ENCODE measurements at regions not wholly inside any gene's neighbourhood (a gene's known extent, or its start where the extent isn't known, plus 50 kb on each side); places are given as distances from the start of the nearest gene placed in this dataset.
"Not testable (repeated sequence)": the region's sequence is repeated elsewhere in the genome, so short reads cannot be mapped to it uniquely, and the experiment has no call there.

DNA sequence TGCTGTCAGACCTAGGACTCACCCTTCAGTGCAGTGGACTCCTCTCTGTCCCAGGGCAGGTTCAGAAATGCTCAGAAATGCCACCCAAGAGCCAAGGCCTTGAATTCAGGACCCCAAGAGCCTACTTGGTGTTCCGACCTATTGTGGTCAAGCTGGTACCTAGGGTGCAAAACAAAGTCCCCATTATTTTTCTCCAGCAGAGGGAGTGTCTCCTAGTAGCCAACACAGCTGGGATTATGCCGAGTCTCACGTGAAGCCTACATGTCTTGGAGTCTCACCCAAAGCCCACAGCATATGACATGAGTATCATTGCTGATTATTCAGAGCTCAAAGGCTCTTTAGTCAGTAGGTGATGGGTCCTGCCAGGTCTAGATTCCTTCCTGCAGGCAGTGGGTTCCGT is 671.1 kb upstream of the SPRY2 start:
- Histone ChIP-seq H3K4me1 (ENCODE audit: insufficient read depth, poor library complexity, severe bottlenecking) (no peaks in the 10 kb centered on the region), H3K27me3 (ENCODE audit: insufficient read depth, poor library complexity, severe bottlenecking) (no peaks in the 10 kb centered on the region), H3K36me3 (ENCODE audit: low read depth) (no peaks in the 10 kb centered on the region), H3K4me3 (ENCODE audit: severe bottlenecking) (no peak overlapping the region), H3K9me3 (ENCODE audit: severe bottlenecking) (no peaks in the 10 kb centered on the region), H3K27ac (ENCODE audit: poor library complexity, severe bottlenecking) (no peak overlapping the region)
- TF ChIP-seq, protein P1, sequence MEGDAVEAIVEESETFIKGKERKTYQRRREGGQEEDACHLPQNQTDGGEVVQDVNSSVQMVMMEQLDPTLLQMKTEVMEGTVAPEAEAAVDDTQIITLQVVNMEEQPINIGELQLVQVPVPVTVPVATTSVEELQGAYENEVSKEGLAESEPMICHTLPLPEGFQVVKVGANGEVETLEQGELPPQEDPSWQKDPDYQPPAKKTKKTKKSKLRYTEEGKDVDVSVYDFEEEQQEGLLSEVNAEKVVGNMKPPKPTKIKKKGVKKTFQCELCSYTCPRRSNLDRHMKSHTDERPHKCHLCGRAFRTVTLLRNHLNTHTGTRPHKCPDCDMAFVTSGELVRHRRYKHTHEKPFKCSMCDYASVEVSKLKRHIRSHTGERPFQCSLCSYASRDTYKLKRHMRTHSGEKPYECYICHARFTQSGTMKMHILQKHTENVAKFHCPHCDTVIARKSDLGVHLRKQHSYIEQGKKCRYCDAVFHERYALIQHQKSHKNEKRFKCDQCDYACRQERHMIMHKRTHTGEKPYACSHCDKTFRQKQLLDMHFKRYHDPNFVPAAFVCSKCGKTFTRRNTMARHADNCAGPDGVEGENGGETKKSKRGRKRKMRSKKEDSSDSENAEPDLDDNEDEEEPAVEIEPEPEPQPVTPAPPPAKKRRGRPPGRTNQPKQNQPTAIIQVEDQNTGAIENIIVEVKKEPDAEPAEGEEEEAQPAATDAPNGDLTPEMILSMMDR (IDR thresholded peaks at IDR 0.05; ENCODE audit: poor library complexity, severe bottlenecking), result no peak
- DNase-seq (ENCODE audit: low spot score) (no peak), ATAC-seq (ENCODE audit: low read depth) (no peak)

- Histone ChIP-seq H3K4me3 (ENCODE audit: severe bottlenecking) (no peak overlapping the region), H3K27me3 (ENCODE audit: insufficient read depth, poor library complexity, severe bottlenecking) (no peaks in the 10 kb centered on the region), H3K36me3 (ENCODE audit: low read depth) (no peaks in the 10 kb centered on the region), H3K27ac (ENCODE audit: poor library complexity, severe bottlenecking) (no peak overlapping the region), H3K9me3 (ENCODE audit: severe bottlenecking) (no peaks in the 10 kb centered on the region), H3K4me1 (ENCODE audit: insufficient read depth, poor library complexity, severe bottlenecking) (no peaks in the 10 kb centered on the region)
- TF ChIP-seq, protein P1 (IDR thresholded peaks at IDR 0.05; ENCODE audit: poor library complexity, severe bottlenecking), result no peak
- no peak for DNase-seq (ENCODE audit: low spot score)
- no peak for ATAC-seq (ENCODE audit: low read depth)
Measured at GRCh38 chr13:81001828-81002385, 661.0 kb upstream of the SPRY2 start.

- H3K9me3 ChIP-seq (ENCODE audit: severe bottlenecking); H3K36me3 ChIP-seq (ENCODE audit: low read depth); H3K27me3 ChIP-seq (ENCODE audit: insufficient read depth, poor library complexity, severe bottlenecking); DNase-seq (ENCODE audit: low spot score); H3K27ac ChIP-seq (ENCODE audit: poor library complexity, severe bottlenecking); ATAC-seq (ENCODE audit: low read depth); H3K4me1 ChIP-seq (ENCODE audit: insufficient read depth, poor library complexity, severe bottlenecking); H3K4me3 ChIP-seq (ENCODE audit: severe bottlenecking): not testable (repeated sequence)
Measured at GRCh38 chr13:80998603-80999002, 657.7 kb upstream of the SPRY2 start.

DNA sequence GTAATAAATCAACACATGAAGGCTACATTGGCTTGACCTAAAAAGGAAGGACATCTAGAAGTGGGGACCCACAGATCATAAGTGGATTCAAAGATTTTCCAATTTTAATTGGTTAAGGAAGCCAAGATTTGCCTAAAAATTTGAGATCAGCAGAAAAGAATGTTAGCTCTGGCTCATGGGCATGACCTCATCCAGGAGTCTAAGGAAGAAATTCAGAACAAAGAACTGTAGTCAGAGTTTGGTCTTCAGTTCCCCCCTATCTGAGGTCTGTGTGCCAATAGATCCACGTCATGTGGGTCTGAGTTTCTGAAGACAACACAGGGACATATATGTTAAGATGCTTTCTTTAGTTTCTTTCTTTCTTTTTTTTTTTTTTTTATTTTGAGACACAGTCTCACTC is 648.8 kb upstream of the SPRY2 start:
- Histone ChIP-seq H3K4me1 (ENCODE audit: insufficient read depth, poor library complexity, severe bottlenecking) (no peaks in the 10 kb centered on the region), H3K36me3 (ENCODE audit: low read depth) (no peaks in the 10 kb centered on the region), H3K27ac (ENCODE audit: poor library complexity, severe bottlenecking) (no peak overlapping the region), H3K4me3 (ENCODE audit: severe bottlenecking) (no peak overlapping the region), H3K9me3 (ENCODE audit: severe bottlenecking) (no peaks in the 10 kb centered on the region), H3K27me3 (ENCODE audit: insufficient read depth, poor library complexity, severe bottlenecking) (no peaks in the 10 kb centered on the region)
- TF ChIP-seq, protein P1 (IDR thresholded peaks at IDR 0.05; ENCODE audit: poor library complexity, severe bottlenecking), result no peak
- ATAC-seq (ENCODE audit: low read depth), result no peak
- no peak for DNase-seq (ENCODE audit: low spot score)

DNA sequence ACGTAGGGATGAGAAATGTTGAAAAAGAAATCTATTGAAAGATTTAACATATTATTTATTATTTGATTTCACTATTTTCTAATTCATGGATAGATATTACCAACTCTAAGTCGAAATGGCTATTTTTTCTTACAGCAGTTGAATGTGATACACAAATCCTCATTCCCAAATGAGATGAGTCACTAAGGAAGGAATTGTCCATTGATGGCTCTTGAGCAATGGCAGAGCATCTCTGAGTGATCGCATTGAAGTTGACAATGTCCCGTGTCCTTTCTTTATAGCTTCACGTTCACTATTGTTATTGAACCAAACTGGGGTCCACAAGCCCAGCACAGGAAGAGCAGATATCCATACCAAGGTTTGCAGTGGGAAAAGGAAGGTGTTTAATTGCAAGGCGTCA is 648.3 kb upstream of the SPRY2 start:
- no peaks in the 10 kb centered on the region for H3K36me3 ChIP-seq (ENCODE audit: low read depth)
- H3K4me1 ChIP-seq (ENCODE audit: insufficient read depth, poor library complexity, severe bottlenecking), result no peaks in the 10 kb centered on the region
- no peak overlapping the region for H3K27ac ChIP-seq (ENCODE audit: poor library complexity, severe bottlenecking)
- no peak for DNase-seq (ENCODE audit: low spot score)
- no peaks in the 10 kb centered on the region for H3K9me3 ChIP-seq (ENCODE audit: severe bottlenecking)
- H3K4me3 ChIP-seq (ENCODE audit: severe bottlenecking), result no peak overlapping the region
- TF ChIP-seq, protein P1 (IDR thresholded peaks at IDR 0.05; ENCODE audit: poor library complexity, severe bottlenecking), result no peak
- ATAC-seq (ENCODE audit: low read depth), result no peak
- no peaks in the 10 kb centered on the region for H3K27me3 ChIP-seq (ENCODE audit: insufficient read depth, poor library complexity, severe bottlenecking)
